Testis (tissue), 2 donors: ENCODE measurements at regions not wholly inside any gene's neighbourhood (a gene's known extent, or its start where the extent isn't known, plus 50 kb on each side); places are given as distances from the start of the nearest gene placed in this dataset.

Experiments
- DNase-seq: peaks from one replicate; pipeline ENCODE4 v3.0.0-alpha.2; 2019
- H3K27ac ChIP-seq, 2 donors: fragments of 200-600 bp; sonication (generic); one replicate each; pipeline ENCODE4 v1.5.1; 2019
- H3K27me3 ChIP-seq: fragments of 200-600 bp; sonication (generic); one replicate; pipeline ENCODE4 v1.5.1; 2019
- H3K36me3 ChIP-seq: fragments of 200-600 bp; sonication (generic); one replicate; pipeline ENCODE4 v1.5.1; 2017; ENCODE audit warnings: low read depth; ENCODE audit errors: missing control alignments
- H3K4me1 ChIP-seq: fragments of 200-600 bp; sonication (generic); one replicate; pipeline ENCODE4 v1.5.1; 2019
- H3K4me3 ChIP-seq, 2 donors: fragments of 200-600 bp; sonication (generic); one replicate each; pipeline ENCODE4 v1.5.1; 2017 to 2019
- H3K9me3 ChIP-seq: fragments of 200-600 bp; sonication (generic); one replicate; pipeline ENCODE4 v1.5.1; 2017
- POLR2A ChIP-seq: fragments of 450-650 bp; IDR thresholded peaks from one replicate; pipeline ENCODE4 v1.6.1; 2017; ENCODE audit warnings: antibody characterized with exemption, mild to moderate bottlenecking, moderate library complexity
- WGBS, 2 donors: methylation state at CpG; one replicate each; pipeline ENCODE4 v1.1.5; 2018; 5-methylcytosine and 5-hydroxymethylcytosine counted together
- intact Hi-C: fragments of 100-400 bp; cut with DNase I; formaldehyde crosslinking; loops from one replicate; pipeline ENCODE4 v1.15.1; 2023; ENCODE audit warnings: low total_unique reads
- TF ChIP-seq, protein P1 (sequence below), 3 experiments: fragments of 450-650 bp in 2 of 3; fragments of 200-600 bp in 1 of 3; sonication (generic) in 1 of 3; IDR thresholded peaks; one replicate each; pipeline ENCODE4 v1.5.1; 2016 to 2019; ENCODE audit warnings: antibody characterized with exemption in 3 of 3, mild to moderate bottlenecking in 2 of 3, moderate library complexity in 1 of 3

DNA sequence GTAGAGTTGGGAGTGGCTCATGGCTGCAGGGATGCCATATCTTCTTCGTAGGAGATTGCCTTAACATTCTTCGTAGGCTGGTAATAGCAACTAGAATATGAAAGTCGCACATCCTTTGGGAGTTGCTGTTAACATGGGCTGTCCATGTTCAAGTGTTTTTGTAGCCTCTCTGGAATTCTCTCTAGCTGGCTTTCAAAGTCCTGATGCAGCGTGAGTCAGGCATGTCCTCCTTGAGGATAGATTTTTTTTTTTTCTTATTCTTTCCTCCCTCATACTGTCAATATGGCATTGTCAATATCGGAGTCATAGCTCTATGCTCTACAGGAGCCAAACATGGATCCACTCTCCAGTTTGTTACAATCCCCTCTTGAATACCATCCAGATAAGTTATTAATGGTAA, 494.8 kb upstream of the WWC1 start:
- TF ChIP-seq, protein P1, sequence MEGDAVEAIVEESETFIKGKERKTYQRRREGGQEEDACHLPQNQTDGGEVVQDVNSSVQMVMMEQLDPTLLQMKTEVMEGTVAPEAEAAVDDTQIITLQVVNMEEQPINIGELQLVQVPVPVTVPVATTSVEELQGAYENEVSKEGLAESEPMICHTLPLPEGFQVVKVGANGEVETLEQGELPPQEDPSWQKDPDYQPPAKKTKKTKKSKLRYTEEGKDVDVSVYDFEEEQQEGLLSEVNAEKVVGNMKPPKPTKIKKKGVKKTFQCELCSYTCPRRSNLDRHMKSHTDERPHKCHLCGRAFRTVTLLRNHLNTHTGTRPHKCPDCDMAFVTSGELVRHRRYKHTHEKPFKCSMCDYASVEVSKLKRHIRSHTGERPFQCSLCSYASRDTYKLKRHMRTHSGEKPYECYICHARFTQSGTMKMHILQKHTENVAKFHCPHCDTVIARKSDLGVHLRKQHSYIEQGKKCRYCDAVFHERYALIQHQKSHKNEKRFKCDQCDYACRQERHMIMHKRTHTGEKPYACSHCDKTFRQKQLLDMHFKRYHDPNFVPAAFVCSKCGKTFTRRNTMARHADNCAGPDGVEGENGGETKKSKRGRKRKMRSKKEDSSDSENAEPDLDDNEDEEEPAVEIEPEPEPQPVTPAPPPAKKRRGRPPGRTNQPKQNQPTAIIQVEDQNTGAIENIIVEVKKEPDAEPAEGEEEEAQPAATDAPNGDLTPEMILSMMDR (IDR thresholded peaks at IDR 0.05), result no peak
- TF ChIP-seq POLR2A, result no peak
- intact Hi-C loops, result no loop called here
- H3K4me3 ChIP-seq, result no peak overlapping the region
- no peaks in the 10 kb centered on the region for H3K4me1 ChIP-seq
- no peak for DNase-seq
- H3K27ac ChIP-seq, result no peak overlapping the region
- H3K36me3 ChIP-seq, result no peaks in the 10 kb centered on the region
- H3K27me3 ChIP-seq, result no peaks in the 10 kb centered on the region
- H3K9me3 ChIP-seq, result no peaks in the 10 kb centered on the region
- WGBS, 2 donors, result 95 to 97% methylated on average over 5 of the region's 5 CpGs

DNA sequence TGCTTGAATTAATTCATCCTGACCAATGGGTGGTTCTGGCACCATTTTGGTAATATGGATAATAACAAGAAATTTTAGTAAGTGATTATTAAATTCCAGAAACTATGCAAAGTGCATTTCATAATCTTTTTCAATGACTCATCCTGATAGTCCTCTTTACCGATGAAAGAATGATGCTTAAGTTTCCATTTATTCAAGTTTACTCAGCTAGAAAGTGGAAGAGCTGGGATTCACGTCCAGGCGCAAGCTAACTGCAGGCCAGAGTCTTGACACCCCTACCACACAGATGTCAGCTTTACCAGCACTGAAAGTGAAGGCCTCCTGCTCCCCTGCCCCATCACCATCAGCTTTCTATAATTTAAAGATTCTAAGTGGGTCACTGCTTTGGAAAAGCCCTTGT, 493.5 kb upstream of the WWC1 start:
- no peaks in the 10 kb centered on the region for H3K9me3 ChIP-seq
- no peaks in the 10 kb centered on the region for H3K4me1 ChIP-seq
- no peak for TF ChIP-seq POLR2A
- TF ChIP-seq, protein P1 (IDR thresholded peaks at IDR 0.05), result no peak
- no peak overlapping the region for H3K27ac ChIP-seq
- no peaks in the 10 kb centered on the region for H3K27me3 ChIP-seq
- no peak for DNase-seq
- H3K36me3 ChIP-seq, result no peaks in the 10 kb centered on the region
- WGBS, 2 donors, result 81 to 94% methylated on average over 3 of the region's 3 CpGs
- no peak overlapping the region for H3K4me3 ChIP-seq
- intact Hi-C loops, result no loop called here

DNA sequence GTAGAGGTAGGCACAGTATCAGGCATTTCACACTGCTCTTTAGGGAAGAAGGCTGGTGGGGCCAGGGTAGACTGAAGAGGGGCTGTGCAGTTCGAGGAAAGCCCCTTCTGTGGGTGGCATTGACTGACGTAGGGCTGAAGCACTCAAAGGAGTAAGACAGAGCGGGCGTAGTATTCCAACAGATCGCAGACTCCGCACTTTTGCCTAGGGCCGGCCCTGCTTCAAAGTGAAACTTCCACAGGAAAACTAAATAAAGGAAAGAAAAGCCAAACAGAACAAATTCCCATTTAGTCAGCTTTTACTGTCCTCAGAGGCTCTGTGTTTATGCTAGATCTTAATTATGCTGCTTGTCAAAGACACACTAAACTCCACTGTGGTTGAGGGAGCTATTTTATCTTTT, 493.0 kb upstream of the WWC1 start:
- Histone ChIP-seq H3K27me3 (no peaks in the 10 kb centered on the region), H3K36me3 (no peaks in the 10 kb centered on the region), H3K27ac (no peak overlapping the region), H3K9me3 (no peaks in the 10 kb centered on the region), H3K4me1 (no peaks in the 10 kb centered on the region), H3K4me3 (no peak overlapping the region)
- 80 to 87% methylated on average over 7 of the region's 7 CpGs for WGBS, 2 donors
- DNase-seq, result no peak
- intact Hi-C loops, result no loop called here
- TF ChIP-seq, protein P1 (IDR thresholded peaks at IDR 0.05), result no peak
- no peak for TF ChIP-seq POLR2A

DNA sequence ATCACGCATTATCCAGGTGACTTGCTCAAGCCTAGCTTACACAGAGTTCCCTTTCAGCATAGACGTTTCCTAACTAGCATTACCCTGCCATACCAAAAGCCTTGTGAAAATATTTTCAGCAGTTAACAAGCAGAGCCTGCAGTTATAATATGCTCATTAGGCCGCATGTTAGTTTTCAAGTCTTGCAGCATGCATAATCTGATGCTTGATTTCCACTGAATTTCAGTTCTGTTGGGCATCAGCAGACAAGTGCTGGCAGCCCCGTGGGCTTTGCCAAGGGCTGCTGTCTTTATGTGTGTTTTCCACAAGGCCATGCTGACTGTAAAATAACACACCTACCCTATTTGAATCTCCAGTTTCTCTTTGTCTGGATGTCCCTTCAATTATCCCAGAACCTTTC, 491.0 kb upstream of the WWC1 start:
- Histone ChIP-seq H3K27ac (no peak overlapping the region), H3K27me3 (no peaks in the 10 kb centered on the region), H3K4me3 (no peak overlapping the region), H3K36me3 (no peaks in the 10 kb centered on the region), H3K4me1 (no peaks in the 10 kb centered on the region), H3K9me3 (no peaks in the 10 kb centered on the region)
- 84 to 87% methylated on average over 4 of the region's 4 CpGs for WGBS, 2 donors
- no peak for DNase-seq
- TF ChIP-seq POLR2A, result no peak
- TF ChIP-seq, protein P1 (IDR thresholded peaks at IDR 0.05), result no peak
- intact Hi-C loops, result no loop called here

DNA sequence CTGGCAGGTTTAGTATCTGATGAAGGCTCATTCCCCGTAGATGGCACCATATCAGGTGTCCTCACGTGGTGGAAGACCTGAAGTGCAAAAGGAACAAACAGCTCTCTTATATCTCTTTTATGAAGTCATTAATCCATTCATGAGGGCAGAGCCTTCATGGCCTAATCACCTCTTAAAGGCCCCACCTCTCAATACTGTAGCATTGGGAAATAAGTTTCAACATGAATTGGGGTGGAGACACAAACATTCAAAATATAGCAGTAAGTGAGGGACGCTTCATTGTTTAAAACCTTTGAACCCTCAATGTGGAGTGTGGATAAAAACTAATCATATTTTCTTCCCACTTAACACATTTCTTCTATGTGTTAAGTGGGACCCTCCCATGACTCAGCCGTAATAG, 489.4 kb upstream of the WWC1 start:
- H3K4me1 ChIP-seq, result no peaks in the 10 kb centered on the region
- no peaks in the 10 kb centered on the region for H3K9me3 ChIP-seq
- 91 to 93% methylated on average over 4 of the region's 4 CpGs for WGBS, 2 donors
- H3K27ac ChIP-seq, result no peak overlapping the region
- DNase-seq, result no peak
- intact Hi-C loops, result no loop called here
- H3K27me3 ChIP-seq, result no peaks in the 10 kb centered on the region
- H3K36me3 ChIP-seq, result no peaks in the 10 kb centered on the region
- TF ChIP-seq, protein P1 (IDR thresholded peaks at IDR 0.05), result no peak
- no peak for TF ChIP-seq POLR2A
- H3K4me3 ChIP-seq, result no peak overlapping the region
